ENCODE measurements at regions not wholly inside any gene's neighbourhood (a gene's known extent, or its start where the extent isn't known, plus 50 kb on each side); places are given as distances from the start of the nearest gene placed in this dataset.

- DNase-seq (ENCODE audit: low spot score) = no peak
These were observed 64.2 kb upstream of the CHL1 start for GRCh38 chr3:132378-132777.

- no peak for DNase-seq (ENCODE audit: low spot score)
These were observed 63.7 kb upstream of the CHL1 start for GRCh38 chr3:132904-133303.

- no peak for DNase-seq (ENCODE audit: low spot score)
These were observed 55.7 kb upstream of the CHL1 start for GRCh38 chr3:140748-141330.
